HG02943 (cell line): ENCODE measurements at regions not wholly inside any gene's neighbourhood (a gene's known extent, or its start where the extent isn't known, plus 50 kb on each side); places are given as distances from the start of the nearest gene placed in this dataset.

ENCODE experiments used
- ATAC-seq: cut with Tn5 transposase; IDR thresholded peaks from one replicate; pipeline ENCODE4 v1.9.1; 2021; ENCODE audit warnings: mild to moderate bottlenecking, low read depth, moderate library complexity; ENCODE audit not compliant: unreplicated experiment

- ATAC-seq: no peak
Observed at GRCh38 chr5:56342616-56343015, 109.5 kb upstream of the ANKRD55 start.

GRCh38 chr5:56340196-56340980, 107.3 kb upstream of the ANKRD55 start:
- ATAC-seq: no peak

- ATAC-seq: no peak
Observed at GRCh38 chr5:56339732-56340131, 106.6 kb upstream of the ANKRD55 start.

GRCh38 chr5:56337715-56338319, 104.7 kb upstream of the ANKRD55 start:
- no peak for ATAC-seq

GRCh38 chr5:56335212-56335611, 102.1 kb upstream of the ANKRD55 start:
- no peak for ATAC-seq

- ATAC-seq: no peak
Observed at GRCh38 chr5:56330806-56331205, 97.7 kb upstream of the ANKRD55 start.

- no peak for ATAC-seq
Observed at GRCh38 chr5:56330167-56330566, 97.0 kb upstream of the ANKRD55 start.

- ATAC-seq: no peak
Observed at GRCh38 chr5:56329652-56330051, 96.5 kb upstream of the ANKRD55 start.

GRCh38 chr5:56328753-56329560, 95.8 kb upstream of the ANKRD55 start:
- no peak for ATAC-seq

GRCh38 chr5:56327809-56328208, 94.7 kb upstream of the ANKRD55 start:
- no peak for ATAC-seq

- ATAC-seq: no peak
Observed at GRCh38 chr5:56326770-56327169, 93.6 kb upstream of the ANKRD55 start.

- no peak for ATAC-seq
Observed at GRCh38 chr5:56326116-56326515, 93.0 kb upstream of the ANKRD55 start.

GRCh38 chr5:56325039-56325438, 91.9 kb upstream of the ANKRD55 start:
- no peak for ATAC-seq

GRCh38 chr5:56323505-56323904, 90.4 kb upstream of the ANKRD55 start:
- ATAC-seq: no peak

- no peak for ATAC-seq
Observed at GRCh38 chr5:56322592-56322991, 89.5 kb upstream of the ANKRD55 start.

GRCh38 chr5:56321236-56321881, 88.2 kb upstream of the ANKRD55 start:
- ATAC-seq: no peak

- ATAC-seq: no peak
Observed at GRCh38 chr5:56320686-56321085, 87.6 kb upstream of the ANKRD55 start.

- ATAC-seq: no peak
Observed at GRCh38 chr5:56319526-56320181, 86.5 kb upstream of the ANKRD55 start.

GRCh38 chr5:56317923-56318561, 84.9 kb upstream of the ANKRD55 start:
- peak; percentile 57 for ATAC-seq
